MM.1S (cell line): ENCODE measurements at regions not wholly inside any gene's neighbourhood (a gene's known extent, or its start where the extent isn't known, plus 50 kb on each side); places are given as distances from the start of the nearest gene placed in this dataset.

ENCODE experiments used
- DNase-seq: peaks from one replicate; pipeline ENCODE4 v3.0.0-alpha.2; 2015
- H2AFZ ChIP-seq: fragments of 300-600 bp; sonication (generic); 2 replicates; pipeline ENCODE4 v1.6.0; 2016; ENCODE audit warnings: antibody characterized with exemption, low read length
- H3F3A ChIP-seq: fragments of 300-600 bp; sonication (generic); 2 replicates; pipeline ENCODE4 v1.6.1; 2016; ENCODE audit warnings: mild to moderate bottlenecking, antibody characterized with exemption, low read length, moderate library complexity, mixed read lengths; ENCODE audit not compliant: insufficient read depth
- H3K27ac ChIP-seq: fragments of 300-600 bp; sonication (generic); 2 replicates; pipeline ENCODE4 v1.5.1; 2016; ENCODE audit warnings: mild to moderate bottlenecking, low read length
- H3K27me3 ChIP-seq: fragments of 300-600 bp; sonication (generic); replicated peaks from 2 replicates; pipeline ENCODE4 v1.6.0; 2016; ENCODE audit warnings: low read length; ENCODE audit not compliant: insufficient read depth
- H3K36me3 ChIP-seq: fragments of 300-600 bp; sonication (generic); replicated peaks from 2 replicates; pipeline ENCODE4 v1.6.1; 2016; ENCODE audit warnings: mild to moderate bottlenecking, low read length, mixed read lengths; ENCODE audit not compliant: insufficient read depth
- H3K4me1 ChIP-seq: fragments of 300-600 bp; sonication (generic); 2 replicates; pipeline ENCODE4 v1.6.1; 2016; ENCODE audit warnings: low read length, mixed read lengths
- H3K4me2 ChIP-seq: fragments of 300-600 bp; sonication (generic); 2 replicates; pipeline ENCODE4 v1.6.0; 2016; ENCODE audit warnings: low read depth, low read length
- H3K4me3 ChIP-seq: fragments of 300-600 bp; sonication (generic); 2 replicates; pipeline ENCODE4 v1.5.1; 2016; ENCODE audit warnings: low read length, mixed read lengths
- H3K79me2 ChIP-seq: fragments of 300-600 bp; sonication (generic); 2 replicates; pipeline ENCODE4 v1.6.1; 2016; ENCODE audit warnings: mixed run types, low read length, mixed read lengths
- H3K9ac ChIP-seq: fragments of 300-600 bp; sonication (generic); 2 replicates; pipeline ENCODE4 v1.6.1; 2016; ENCODE audit warnings: low read length, mixed read lengths
- H3K9me2 ChIP-seq: fragments of 300-600 bp; sonication (generic); replicated peaks from 2 replicates; pipeline ENCODE4 v1.6.1; 2016; ENCODE audit warnings: mild to moderate bottlenecking, low read length, mixed read lengths; ENCODE audit not compliant: insufficient read depth
- H3K9me3 ChIP-seq: fragments of 300-600 bp; sonication (generic); replicated peaks from 2 replicates; pipeline ENCODE4 v1.6.1; 2016; ENCODE audit warnings: mild to moderate bottlenecking, low read length, mixed read lengths; ENCODE audit not compliant: insufficient read depth
- H4K20me1 ChIP-seq: fragments of 300-600 bp; sonication (generic); 2 replicates; pipeline ENCODE4 v1.6.1; 2016; ENCODE audit warnings: mild to moderate bottlenecking, low read length, moderate library complexity, mixed read lengths; ENCODE audit not compliant: insufficient read depth
- EZH2 ChIP-seq: fragments of 300-600 bp; sonication (generic); optimal IDR thresholded peaks from 2 replicates; pipeline ENCODE3; 2017; ENCODE audit warnings: low read depth, mild to moderate bottlenecking, antibody characterized with exemption, low read length, mixed read lengths
- EZH2phosphoT487 ChIP-seq: fragments of 300-600 bp; sonication (generic); IDR thresholded peaks from 2 replicates; pipeline ENCODE4 v1.6.1; 2018; ENCODE audit warnings: antibody characterized with exemption, low read length
- TF ChIP-seq, protein P1 (sequence below): fragments of 300-600 bp; sonication (generic); IDR thresholded peaks from 2 replicates; pipeline ENCODE4 v1.5.1; 2016; ENCODE audit warnings: antibody characterized with exemption, low read length, mixed read lengths

DNA sequence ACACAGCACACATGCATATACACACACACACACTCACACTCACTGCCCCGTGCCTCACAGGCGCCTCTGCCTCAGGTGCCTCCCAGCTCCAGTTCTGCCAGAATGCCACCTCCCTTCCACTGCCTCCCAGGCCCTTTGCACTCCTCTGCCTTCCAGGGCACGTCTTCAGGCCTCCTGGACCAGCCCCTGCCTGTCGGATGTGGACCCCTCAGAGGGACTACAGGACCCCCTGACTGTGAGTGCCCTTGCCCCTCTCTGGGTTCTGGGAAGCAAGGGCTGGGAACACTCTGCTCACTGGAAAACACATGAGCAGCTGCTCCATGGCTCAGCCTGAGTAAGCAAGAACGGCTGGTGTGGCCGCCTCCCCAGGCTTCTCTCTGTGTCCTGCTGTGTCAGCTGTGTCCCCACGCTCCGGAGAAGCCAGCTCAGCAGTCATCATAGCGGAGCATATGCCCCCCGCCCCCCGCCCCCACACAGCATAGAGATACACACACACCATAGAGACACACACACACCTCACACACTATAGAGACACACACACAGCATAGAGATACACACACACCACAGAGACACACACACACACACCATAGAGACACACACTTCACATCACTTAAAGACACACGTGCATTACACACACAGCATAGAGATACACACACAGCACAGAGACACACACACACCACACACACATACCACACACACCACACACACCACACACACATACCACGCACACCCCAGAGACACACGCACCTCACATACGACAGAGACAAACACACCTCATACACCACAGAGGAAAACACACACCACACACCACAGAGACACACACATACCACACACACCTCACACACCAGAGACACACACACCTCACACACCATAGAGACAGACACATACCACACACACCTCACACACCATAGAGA is 271.3 kb downstream of the CYRIA start:
- Histone ChIP-seq H3K36me3 (no peaks in the 10 kb centered on the region), H4K20me1 (no peaks in the 10 kb centered on the region), H3K9ac (no peak overlapping the region), H3F3A (no peaks in the 10 kb centered on the region), H3K9me2 (no peaks in the 10 kb centered on the region), H3K9me3 (no peaks in the 10 kb centered on the region), H3K4me1 (no peaks in the 10 kb centered on the region), H3K4me2 (no peak overlapping the region), H2AFZ (no peak overlapping the region), H3K27me3 (no peaks in the 10 kb centered on the region), H3K27ac (no peak overlapping the region), H3K4me3 (no peak overlapping the region), H3K79me2 (no peaks in the 10 kb centered on the region)
- no peak for TF ChIP-seq EZH2
- TF ChIP-seq, protein P1, sequence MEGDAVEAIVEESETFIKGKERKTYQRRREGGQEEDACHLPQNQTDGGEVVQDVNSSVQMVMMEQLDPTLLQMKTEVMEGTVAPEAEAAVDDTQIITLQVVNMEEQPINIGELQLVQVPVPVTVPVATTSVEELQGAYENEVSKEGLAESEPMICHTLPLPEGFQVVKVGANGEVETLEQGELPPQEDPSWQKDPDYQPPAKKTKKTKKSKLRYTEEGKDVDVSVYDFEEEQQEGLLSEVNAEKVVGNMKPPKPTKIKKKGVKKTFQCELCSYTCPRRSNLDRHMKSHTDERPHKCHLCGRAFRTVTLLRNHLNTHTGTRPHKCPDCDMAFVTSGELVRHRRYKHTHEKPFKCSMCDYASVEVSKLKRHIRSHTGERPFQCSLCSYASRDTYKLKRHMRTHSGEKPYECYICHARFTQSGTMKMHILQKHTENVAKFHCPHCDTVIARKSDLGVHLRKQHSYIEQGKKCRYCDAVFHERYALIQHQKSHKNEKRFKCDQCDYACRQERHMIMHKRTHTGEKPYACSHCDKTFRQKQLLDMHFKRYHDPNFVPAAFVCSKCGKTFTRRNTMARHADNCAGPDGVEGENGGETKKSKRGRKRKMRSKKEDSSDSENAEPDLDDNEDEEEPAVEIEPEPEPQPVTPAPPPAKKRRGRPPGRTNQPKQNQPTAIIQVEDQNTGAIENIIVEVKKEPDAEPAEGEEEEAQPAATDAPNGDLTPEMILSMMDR = no peak
- no peak for TF ChIP-seq EZH2phosphoT487
- DNase-seq = peak; percentile 25

GRCh38 chr2:16393500-16394071 is 272.0 kb downstream of the CYRIA start:
- H3F3A ChIP-seq = no peaks in the 10 kb centered on the region
- no peak overlapping the region for H3K9ac ChIP-seq
- no peaks in the 10 kb centered on the region for H3K27me3 ChIP-seq
- no peak overlapping the region for H2AFZ ChIP-seq
- H3K9me2 ChIP-seq = no peaks in the 10 kb centered on the region
- TF ChIP-seq EZH2phosphoT487 (no peak), EZH2 (no peak)
- TF ChIP-seq, protein P1 = no peak
- no peak overlapping the region for H3K4me2 ChIP-seq
- H3K79me2 ChIP-seq = no peaks in the 10 kb centered on the region
- H3K4me3 ChIP-seq = no peak overlapping the region
- H3K9me3 ChIP-seq = no peaks in the 10 kb centered on the region
- no peak overlapping the region for H3K27ac ChIP-seq
- H3K4me1 ChIP-seq = no peaks in the 10 kb centered on the region
- no peaks in the 10 kb centered on the region for H4K20me1 ChIP-seq
- no peaks in the 10 kb centered on the region for H3K36me3 ChIP-seq
- no peak for DNase-seq

DNA sequence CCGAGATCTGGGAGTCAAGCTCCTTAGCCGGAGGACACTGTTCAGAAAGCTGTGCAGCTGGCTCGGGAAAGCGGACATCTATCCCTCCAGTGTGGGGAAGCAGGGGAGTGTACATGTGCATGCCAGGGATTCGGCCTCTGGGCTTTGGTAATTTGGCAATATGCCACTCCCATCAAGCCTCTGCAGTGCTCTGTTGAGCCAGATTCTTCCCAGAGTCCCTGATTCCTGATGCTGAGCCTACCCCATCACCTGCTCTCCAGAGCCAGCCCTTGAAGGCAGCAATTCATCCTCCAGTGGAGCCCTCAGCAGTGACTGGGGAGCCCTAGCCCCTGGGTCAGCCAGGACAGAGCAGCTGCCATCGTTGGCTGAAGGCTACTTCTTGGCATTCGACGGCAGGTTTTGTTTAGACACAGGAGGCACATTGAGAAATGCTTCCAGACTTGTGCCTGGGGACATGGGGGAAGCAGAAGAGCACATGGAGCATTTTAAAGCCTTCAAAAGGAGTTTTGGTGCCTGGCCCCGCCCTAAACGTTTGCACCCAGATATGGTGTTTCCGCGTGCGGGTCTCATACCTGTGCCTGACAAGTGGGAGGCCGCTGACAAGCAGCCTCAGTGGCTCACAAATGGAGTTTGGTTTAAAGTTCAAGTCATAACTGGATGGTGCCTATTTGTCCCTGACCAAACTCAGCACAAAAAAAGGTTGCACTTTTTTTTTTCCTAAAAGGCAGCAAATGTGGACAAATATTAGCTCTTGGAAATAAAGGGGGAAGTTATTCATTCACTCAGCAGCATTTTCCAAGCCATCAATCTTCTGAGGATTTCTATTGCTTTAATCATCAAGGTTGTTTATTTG is 272.8 kb downstream of the CYRIA start:
- Histone ChIP-seq H3K27ac (no peak overlapping the region), H3F3A (no peaks in the 10 kb centered on the region), H3K79me2 (no peaks in the 10 kb centered on the region), H3K27me3 (no peaks in the 10 kb centered on the region), H3K9me3 (no peaks in the 10 kb centered on the region), H2AFZ (no peak overlapping the region), H3K9me2 (no peaks in the 10 kb centered on the region), H3K36me3 (no peaks in the 10 kb centered on the region), H3K4me1 (no peaks in the 10 kb centered on the region), H3K9ac (no peak overlapping the region), H3K4me3 (no peak overlapping the region), H3K4me2 (no peak overlapping the region), H4K20me1 (no peaks in the 10 kb centered on the region)
- TF ChIP-seq, protein P1 = no peak
- TF ChIP-seq EZH2 (no peak), EZH2phosphoT487 (no peak)
- no peak for DNase-seq
